Lung microvascular endothelial cell (primary cell): ENCODE measurements at regions not wholly inside any gene's neighbourhood (a gene's known extent, or its start where the extent isn't known, plus 50 kb on each side); places are given as distances from the start of the nearest gene placed in this dataset.
"Not testable (repeated sequence)": the region's sequence is repeated elsewhere in the genome, so short reads cannot be mapped to it uniquely, and the experiment has no call there.

Source experiments
- DNase-seq, 2 donors: peaks; one replicate each; pipeline versions ENCODE4 v3.0.0 to v3.0.0-alpha.2; 2010; ENCODE audit warnings: low read depth in 2 of 2

GRCh38 chr2:39836638-39837037, 57.6 kb upstream of the THUMPD2 start:
- no peak for DNase-seq

GRCh38 chr2:39834426-39834825, 55.4 kb upstream of the THUMPD2 start:
- DNase-seq: no peak

GRCh38 chr2:39830610-39831009, 51.6 kb upstream of the THUMPD2 start:
- DNase-seq: not testable (repeated sequence)
